B cell (primary cell): ENCODE measurements at regions not wholly inside any gene's neighbourhood (a gene's known extent, or its start where the extent isn't known, plus 50 kb on each side); places are given as distances from the start of the nearest gene placed in this dataset.

Source experiments
- EZH2 ChIP-seq: IDR thresholded peaks from 2 replicates; pipeline ENCODE4 v1.6.1; 2012; ENCODE audit warnings: borderline replicate concordance, low read depth, mild to moderate bottlenecking, moderate library complexity, low read length; ENCODE audit not compliant: insufficient read depth, poor library complexity, severe bottlenecking
- TF ChIP-seq, protein P1 (sequence below): fragments of 200-600 bp; IDR thresholded peaks from one replicate; pipeline ENCODE4 v1.8.0; 2022; ENCODE audit warnings: antibody characterized with exemption, mild to moderate bottlenecking

DNA sequence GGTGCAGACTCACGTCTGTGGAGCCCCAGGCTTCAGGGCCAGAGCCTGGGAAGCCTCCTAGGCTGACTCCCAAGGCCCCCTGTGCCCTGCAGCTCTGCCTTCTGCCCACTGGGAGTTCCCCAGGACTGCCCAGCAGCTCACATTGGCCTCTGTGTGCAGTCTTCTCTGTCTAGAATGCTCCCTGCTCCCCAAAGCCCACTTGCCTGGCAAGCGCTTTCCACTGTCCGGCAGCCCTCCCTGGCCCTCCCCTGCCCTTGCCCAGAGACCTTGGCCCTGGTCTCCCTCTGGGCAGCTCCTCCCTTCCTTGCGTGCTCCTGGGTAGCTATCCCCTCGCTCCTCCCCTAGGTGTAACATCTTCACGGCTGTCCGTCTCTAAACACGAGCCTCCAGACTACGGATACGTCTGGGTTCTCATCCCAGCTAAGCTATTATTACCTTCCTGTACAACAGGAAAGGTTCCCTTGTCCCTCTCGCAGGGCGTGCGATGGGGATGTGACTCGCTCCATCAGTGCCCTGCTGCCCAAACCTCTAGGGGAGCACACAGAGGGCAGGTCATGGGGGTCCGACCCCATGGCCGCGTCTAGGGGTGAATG is 325.5 kb upstream of the RTL1 start:
- TF ChIP-seq, protein P1, sequence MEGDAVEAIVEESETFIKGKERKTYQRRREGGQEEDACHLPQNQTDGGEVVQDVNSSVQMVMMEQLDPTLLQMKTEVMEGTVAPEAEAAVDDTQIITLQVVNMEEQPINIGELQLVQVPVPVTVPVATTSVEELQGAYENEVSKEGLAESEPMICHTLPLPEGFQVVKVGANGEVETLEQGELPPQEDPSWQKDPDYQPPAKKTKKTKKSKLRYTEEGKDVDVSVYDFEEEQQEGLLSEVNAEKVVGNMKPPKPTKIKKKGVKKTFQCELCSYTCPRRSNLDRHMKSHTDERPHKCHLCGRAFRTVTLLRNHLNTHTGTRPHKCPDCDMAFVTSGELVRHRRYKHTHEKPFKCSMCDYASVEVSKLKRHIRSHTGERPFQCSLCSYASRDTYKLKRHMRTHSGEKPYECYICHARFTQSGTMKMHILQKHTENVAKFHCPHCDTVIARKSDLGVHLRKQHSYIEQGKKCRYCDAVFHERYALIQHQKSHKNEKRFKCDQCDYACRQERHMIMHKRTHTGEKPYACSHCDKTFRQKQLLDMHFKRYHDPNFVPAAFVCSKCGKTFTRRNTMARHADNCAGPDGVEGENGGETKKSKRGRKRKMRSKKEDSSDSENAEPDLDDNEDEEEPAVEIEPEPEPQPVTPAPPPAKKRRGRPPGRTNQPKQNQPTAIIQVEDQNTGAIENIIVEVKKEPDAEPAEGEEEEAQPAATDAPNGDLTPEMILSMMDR = no peak
- TF ChIP-seq EZH2 = no peak
